Inferior parietal cortex (tissue), 1 donor: ENCODE measurements at regions not wholly inside any gene's neighbourhood (a gene's known extent, or its start where the extent isn't known, plus 50 kb on each side); places are given as distances from the start of the nearest gene placed in this dataset.

Source experiments
- DNase-seq: peaks from one replicate; pipeline ENCODE4 v3.0.0-alpha.2; 2016; ENCODE audit errors: extremely low spot score

DNA sequence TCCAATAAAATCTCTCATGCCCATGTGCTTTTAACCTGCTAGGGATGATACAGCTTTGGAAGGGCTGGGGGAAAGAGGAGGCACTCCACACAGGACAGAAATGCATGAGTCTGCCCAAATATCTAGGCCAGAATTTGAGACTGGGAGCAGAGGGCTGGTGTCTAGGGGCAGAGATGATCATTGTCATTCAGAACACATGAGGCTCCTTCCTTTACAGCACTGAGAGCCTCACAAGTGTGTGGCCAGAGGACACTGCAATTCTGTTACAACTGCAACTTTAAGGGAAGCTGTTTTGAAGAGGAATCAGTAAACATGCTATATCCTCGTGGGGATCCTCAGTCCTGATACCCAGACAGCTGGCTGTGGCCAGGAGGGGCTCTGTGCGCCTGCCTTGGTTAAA, 541.3 kb downstream of the OMA1 start:
- no peak for DNase-seq

DNA sequence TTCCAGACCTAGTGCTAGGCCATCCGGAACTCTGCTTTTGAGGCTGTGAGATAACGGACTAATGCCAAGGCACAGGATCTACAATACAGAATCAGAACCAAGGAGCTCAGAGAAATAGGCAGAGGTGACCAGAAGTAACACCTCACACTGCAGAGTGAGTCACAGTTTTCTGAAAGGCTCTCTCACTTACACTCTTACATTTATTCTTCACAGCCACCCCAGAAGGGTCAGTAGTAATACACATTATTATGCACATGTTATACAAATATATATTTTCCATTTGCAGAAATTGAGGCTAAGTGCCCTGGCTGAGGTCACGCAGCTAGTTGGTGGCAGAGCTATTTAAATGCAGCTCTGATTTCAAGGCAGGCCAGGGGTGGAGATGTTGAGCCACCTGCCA, 542.5 kb downstream of the OMA1 start:
- no peak for DNase-seq

DNA sequence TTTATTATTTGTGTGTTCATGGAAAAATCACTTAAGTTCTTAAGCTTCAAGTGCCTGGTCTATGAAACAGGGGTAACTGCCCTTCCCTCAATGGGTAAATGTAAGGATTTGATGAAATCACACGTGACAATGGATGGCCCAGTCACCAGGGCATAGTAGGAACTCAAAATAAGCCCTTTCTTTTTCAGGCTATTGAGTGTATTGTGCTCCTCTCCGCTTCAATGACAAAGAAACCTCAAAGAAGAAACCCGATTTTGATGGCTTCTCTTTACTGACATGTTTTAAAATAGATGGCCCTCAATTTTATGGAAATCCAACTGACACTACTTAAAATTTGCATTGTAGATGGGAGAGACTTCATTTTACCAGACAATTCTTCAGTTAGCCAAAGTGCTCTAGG, 543.5 kb downstream of the OMA1 start:
- DNase-seq: no peak

DNA sequence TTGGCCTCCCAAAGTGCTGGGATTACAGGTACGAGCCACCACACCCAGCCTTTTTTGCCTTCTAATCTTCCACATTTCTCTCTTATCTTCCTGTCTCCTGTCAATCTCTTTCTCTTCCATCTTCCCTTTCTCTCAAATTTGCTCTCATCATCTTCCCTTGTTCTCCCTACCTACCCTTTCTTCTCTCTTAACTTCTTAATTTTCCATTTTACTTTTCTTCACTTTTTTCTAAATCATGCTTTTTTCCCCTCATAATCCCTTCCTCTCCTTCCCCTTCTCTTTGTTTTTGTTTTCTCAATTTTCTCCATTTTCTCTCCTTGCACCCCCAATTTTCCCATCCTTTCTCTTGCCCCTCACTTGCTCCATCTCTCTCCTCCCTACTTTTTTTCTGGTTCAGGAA, 545.7 kb downstream of the OMA1 start:
- DNase-seq: no peak

DNA sequence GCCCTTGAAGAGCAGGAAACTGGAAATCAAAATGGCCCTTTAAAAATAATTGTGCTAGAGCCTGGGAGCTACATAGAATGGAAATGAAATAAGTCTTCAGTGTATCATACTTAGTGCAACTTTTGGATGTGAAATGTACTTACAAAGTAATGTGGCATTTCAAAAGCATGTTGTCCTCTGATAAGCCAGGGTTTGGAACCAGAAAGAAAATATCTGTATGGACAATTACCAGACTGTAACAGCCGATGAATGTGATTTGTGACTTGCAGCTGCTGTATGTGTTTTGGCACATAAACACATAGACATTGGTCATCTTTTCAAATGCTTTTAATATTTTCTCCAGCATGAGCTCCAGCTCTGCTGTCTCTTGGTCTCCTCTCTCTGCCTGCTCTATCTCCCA, 546.4 kb downstream of the OMA1 start:
- DNase-seq: no peak

DNA sequence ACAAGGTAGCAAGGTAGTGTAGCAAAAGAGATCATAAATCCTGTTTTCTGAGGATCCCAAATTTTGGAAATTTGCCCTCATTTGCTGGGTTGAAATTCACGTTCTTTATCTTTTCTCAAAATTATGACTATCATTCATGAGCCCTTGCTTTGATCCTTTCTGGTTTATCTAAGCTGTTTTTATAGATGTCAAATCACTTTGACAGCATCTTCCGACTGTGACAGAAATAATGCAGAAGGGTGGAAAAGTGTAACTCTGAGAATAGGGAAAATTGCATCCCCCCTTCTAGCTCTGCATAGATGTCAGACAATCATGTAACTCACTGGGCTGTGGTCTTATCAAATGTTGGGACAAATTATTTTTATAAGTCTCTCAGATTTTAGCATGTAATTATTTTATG, 550.1 kb downstream of the OMA1 start:
- DNase-seq: no peak

DNA sequence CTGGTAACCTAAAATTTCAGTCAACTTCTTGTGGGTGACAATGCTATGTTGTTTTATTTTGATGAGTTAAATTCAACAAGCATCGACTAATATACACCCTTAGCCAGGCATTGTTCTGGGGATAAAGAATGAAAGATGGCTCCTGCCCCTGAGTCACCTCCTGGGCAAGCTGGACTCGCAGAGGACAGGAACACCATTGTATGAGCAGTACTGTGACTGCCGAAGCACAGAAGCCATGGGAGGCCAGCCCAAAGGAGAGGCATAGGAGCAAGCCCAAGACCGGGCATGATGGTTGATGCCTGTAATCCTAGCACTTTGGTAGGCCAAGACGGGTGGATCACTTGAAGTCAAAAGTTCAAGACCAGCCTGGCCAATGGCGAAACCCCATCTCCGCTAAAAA, 555.2 kb downstream of the OMA1 start:
- DNase-seq: no peak

DNA sequence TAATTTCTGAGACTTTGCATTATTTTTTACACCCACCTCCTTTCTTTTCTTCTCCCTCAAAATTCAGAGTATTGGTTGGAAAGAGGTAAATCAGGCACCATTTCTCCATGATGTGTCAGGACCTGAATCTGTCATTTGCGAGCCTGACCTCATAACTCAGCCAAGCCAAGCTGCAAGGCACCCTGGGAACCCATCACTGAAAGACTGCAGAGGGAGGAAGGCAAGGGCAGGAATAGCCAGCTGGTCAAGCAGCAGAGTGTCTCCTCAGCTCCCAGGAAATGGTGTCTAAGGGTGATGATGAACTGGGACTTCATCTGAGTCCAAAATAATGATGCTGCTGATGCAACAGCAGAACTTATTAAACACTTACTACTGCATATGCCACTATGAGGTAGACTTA, 556.6 kb downstream of the OMA1 start:
- no peak for DNase-seq

DNA sequence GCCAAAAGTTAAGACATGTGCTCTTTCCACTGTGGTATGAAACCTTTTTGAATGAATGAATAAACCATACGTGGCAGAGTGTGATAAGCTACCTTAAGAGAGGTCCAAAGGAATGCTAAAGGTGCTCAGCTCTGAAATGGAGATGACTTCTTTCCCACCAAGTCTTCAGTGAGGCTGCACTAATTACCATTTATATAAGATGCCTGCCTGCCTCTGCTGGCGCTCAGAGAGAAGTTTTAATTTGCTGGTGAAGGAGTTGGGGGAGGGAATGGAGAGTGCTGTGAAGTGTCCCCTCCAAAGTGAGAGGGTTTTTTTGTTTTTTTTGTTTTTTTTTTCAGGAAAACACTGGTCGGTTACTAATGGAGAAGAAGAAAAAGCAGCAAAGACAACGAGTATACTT, 559.0 kb downstream of the OMA1 start:
- DNase-seq: no peak

DNA sequence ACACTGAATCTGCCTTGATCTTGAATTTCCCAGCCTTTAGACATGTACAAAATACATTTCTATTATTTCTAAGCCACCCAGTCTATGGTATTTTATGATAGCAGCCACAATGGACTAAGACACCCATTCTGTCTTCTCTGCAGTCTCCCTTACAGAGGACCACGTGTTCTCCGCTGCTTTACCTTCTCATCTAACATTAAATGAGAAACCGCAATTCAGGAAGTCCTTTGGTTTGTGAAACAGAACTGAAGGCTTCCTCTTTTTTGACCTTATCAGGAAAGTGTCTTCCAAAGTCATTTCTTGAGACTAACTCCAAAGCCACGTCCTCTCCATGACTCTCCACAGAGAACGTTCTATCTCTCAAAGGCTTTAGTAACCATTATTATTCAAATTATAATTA, 560.1 kb downstream of the OMA1 start:
- no peak for DNase-seq

DNA sequence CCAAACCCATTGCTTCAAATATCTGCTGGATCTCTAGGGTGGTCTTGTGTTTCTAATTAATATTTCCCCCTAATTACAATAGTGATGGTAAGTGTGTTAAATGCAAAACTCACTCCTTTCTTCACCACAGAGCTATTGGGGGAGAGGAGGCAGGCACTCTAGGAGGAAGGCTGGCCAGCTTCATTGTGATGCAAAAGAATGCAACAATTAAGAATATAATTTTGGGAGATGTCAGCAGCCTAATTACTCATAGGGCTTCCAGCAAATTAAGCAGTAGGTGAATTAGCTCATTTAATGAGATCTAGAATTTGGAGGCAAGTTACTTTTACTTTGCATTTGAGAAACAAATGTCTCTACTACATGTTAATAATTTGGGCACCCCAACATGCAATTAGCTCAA, 560.4 kb upstream of the DAB1 start:
- DNase-seq: no peak

DNA sequence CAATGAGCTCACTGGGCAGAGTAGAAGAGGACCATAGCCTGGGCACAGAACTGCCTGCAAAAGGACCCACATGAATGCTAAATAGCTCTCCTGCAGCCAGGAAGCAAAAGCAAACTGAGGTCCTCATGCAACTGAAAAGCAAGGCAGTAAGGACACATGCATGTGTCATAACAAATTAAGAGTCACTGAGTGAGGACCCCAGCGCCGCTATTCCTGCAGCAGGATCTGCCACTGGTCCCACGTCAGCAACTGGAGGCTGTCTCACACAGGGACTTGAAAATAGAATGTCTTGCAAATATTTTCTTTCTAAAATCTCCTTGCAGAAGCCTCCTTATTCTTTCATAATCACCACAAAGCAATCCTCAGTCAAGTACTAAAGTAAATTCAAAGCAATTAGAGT, 559.6 kb upstream of the DAB1 start:
- no peak for DNase-seq

DNA sequence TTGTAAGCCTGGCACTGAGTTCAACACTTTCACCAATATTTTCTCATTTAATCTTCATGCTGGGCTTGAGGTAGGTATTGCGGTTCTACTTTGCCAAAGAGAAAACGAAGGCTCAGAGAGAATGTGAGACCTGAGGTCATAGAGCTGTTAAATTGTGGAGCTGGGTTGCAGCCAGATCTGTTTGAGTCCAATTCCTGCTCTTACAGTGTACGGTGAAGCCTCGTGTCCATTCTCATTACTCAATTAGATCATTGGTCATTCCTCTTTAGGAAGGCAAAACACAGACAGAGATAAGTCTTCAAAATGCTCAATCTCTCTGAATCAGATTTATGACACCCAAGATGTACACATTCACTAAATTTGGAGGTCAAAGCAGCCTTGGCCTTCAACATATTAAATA, 559.0 kb upstream of the DAB1 start:
- no peak for DNase-seq

DNA sequence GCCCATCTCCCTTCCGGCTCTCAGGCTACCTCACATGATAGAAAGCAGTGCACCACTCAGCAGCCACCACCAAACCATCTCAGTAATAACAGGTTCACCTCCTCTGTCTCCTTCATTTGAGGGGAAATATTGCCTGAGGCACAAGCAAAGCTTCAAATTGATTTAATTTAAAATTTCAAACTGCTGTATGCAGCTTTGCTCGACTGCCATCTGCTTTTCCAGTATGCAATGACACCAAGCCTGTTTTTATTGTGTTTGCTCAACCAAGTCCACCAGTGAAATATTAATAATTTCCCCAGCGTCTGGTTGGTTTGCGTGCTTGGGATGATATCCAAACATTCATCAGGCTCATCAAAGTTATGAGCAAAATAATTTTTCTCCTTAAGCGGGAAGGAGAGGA, 552.4 kb upstream of the DAB1 start:
- DNase-seq: no peak

DNA sequence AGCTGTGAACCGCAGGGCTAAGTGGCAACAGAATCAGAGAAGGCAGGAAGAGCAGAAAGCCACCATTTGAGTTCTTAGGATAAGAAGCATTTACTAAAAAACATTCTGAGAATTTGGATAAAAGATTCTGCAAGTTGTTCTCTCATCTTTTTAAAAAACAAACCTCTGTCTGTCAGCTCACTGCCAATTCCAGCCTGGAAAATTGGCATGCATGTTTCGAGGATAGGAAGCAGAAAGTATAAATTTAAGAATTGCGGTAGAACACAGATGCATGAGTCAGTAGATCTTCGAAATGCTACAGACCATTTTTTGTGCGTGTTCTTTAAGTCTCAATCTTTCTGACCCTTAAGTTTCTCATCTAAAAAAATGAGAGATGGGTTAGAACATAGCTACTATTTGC, 544.5 kb upstream of the DAB1 start:
- DNase-seq: peak; percentile 22

DNA sequence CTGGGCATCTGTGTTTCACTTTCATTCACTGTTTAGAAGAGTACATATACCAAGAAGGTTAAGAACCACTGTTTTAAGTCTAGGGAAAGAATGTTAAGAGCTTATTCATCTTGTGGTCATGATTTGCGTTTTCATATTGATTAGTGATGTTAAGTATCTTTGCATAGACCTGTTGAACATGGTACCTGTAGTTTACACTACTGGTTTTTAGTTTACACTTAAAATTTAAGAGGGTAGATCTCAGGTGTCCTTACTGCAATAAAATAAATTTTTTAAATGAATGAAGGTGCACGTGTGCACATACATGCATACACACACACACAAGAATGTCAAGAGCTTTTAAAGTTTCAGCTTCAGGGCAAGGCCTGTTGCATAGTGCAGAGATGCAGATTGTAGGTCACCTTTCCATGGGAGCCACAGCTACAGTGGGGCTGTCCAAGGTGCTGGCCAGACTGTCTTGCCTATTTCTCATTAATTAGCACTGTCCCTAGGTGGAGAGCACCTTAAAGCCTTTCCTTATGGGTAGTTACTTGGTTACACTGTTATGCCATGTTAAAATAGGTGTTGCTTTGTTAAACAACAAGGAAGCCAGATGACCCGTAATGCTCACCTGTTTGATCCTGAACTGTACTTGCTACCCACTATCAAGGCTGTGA, 543.0 kb upstream of the DAB1 start:
- no peak for DNase-seq

DNA sequence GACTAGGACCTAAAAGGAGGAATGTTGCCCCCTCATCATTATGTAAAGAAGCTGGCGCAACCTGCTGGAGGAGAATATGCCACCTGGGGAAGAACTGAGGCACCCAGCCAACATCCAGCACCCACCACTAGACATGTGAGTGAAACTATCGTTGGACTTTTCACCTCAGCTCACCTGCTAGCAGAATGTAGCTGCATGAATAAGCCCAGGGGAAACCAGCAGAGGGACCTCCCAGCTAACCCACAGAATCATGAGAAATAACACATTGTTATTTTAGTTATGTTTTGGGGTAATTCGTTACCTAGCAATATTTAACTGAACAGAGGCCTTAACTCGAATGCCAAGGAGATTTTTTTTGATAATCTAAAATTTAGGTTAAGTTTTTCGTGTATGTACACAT, 542.5 kb upstream of the DAB1 start:
- no peak for DNase-seq

DNA sequence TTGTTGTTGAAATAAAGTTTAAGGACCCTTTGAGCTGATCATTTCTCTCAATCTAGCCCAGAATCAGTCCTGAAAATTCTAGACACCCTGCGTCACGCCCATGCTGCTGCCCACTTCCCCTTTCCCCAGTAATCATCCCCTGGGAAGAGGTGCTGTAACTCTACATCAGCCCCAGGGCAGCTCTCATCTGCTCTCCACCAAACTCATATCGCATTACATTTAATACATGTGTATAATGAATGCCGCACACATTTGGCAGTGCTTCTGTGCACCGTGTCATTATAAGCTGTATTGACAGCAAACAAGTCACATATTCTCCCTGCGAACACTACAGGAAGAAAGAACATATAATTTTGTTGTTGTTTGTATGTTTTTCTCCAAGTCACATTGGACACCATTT, 539.7 kb upstream of the DAB1 start:
- no peak for DNase-seq

DNA sequence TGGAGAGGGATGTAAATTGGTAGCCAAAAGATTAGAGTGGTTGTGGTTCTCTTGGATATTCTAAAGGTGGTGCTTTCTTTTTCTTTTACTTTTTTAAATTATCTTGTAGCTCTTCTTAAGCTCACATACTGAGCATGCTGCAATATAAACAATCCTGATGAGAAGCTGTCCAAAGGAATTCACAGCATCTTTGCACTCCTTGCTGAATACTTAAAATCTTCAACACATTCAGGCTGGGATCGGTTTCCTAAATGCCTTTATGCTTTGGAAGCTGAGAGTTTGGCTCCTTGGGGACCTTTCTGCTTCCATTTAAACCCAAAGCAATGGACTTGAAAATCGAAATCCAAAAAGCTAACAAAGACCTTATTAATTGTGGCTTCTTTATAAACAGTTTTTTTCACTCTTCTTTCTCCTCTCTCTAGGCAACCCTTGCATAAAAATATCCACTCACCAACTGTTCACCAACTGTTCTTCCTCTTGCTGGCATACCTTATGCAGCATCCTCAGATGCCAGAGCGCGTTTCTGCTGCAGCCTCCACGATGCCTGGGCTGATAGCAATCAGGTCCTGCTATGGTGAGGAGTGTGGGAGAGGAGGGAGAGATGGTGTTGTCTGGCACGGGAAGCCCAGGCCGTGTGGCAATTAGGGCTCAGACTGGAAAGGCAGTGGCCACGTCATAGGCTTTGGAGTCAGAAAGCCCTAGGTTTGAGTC, 535.8 kb upstream of the DAB1 start:
- DNase-seq: peak; percentile 54

DNA sequence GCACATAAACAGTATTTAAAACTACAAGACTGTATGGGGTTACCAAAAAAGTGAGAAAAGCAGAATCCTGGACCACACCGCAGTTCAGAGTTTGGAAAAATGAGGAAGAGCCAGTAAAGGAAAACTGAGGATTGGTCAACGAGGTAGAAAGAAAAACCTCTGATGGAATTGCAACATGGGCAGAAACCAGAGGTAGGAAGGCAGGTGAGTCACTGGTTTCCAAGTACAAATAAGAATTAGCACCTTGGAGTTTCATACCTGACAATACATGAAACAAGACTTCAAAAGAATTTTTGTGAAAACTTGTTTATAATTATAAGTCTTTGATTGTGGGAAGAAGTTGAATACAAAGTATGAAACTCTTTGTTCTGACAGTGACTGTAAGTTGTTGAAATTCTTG, 533.7 kb upstream of the DAB1 start:
- DNase-seq: no peak

DNA sequence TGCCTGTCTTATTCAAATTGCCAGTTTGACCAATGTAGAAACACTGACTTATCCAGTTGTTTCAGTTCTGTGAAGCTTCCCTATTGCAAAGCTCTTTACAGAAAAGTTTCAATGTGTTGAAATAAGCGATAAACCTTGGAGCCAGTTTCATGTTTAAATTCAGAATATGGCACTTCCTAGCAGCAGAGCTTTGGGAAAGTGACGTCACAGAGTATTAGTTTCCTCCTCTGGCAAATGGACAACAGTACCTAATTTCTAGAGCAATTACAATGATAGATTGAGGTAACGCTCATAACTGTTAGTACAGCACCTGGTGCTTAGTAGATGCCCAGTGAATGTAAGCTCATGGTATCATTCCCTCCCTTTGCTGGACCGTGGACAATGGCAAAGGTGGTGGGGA, 527.5 kb upstream of the DAB1 start:
- no peak for DNase-seq

DNA sequence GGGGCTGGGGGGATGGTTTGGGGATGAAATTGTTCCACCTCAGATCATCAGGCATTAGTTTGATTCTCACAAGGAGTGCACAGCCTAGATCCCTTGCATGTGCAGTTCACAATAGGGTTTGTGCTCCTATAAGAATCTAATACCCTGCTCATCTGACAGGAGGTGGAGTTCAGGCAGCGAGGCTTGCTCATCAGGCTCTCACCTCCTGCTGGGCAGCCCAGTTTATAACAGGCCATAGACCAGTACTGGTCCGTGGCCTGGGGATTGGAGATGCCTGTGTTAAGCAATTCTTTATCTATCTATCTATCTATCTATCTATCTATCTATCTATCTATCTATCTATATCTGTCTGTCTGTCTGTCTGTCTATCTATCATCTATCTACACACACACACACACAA, 525.3 kb upstream of the DAB1 start:
- DNase-seq: no peak

DNA sequence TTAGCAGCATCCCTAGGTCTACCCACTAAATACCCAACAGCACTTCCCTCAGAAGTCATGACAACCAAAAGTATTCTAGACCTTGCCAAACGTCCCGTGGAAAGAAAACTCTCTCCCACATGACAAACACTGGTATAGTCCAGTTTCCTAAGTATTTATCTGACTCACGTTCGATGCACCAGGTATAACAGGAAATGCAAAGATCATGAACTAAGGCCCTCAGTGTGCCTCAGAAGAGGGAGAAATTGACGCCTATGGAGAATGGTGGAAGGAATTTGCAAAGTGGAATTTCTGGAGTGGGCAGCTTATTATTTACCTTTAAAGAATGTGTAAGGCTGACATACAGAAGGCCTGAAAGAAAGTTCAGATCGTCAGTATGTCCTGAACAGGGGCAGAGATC, 523.6 kb upstream of the DAB1 start:
- no peak for DNase-seq

DNA sequence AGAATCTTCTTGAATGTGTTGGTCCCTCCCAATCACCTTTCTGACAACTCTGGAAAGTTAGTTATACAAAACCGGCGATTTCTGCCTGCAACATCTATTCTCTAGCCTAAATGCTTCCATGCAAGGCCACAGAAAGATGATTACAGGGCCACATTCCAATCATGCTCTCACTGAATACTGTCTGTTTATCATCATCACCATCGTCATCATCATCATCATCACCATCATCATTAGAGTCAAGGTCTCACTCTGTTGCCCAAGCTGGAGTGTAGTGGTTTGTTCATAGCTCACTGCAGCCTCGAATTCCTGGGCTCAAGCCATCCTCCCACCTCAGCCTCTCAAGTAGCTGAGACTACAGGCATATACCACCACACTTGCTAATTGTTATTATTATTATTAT, 521.2 kb upstream of the DAB1 start:
- no peak for DNase-seq
